ENCODE measurements at regions not wholly inside any gene's neighbourhood (a gene's known extent, or its start where the extent isn't known, plus 50 kb on each side); places are given as distances from the start of the nearest gene placed in this dataset.
"Not testable (repeated sequence)": the region's sequence is repeated elsewhere in the genome, so short reads cannot be mapped to it uniquely, and the experiment has no call there.

GRCh38 chr5:36395260-36395659, 93.6 kb upstream of the RANBP3L start:
- intact Hi-C loops (cut with DNase I; ENCODE audit: low total_unique reads), result loop anchor here (10.0 kb wide), 1 partner anchor 150 kb away; the partner anchor contains the start of gene NADK2
- no peak for TF ChIP-seq POLR2A (IDR thresholded peaks at IDR 0.05)
- TF ChIP-seq, protein P1, sequence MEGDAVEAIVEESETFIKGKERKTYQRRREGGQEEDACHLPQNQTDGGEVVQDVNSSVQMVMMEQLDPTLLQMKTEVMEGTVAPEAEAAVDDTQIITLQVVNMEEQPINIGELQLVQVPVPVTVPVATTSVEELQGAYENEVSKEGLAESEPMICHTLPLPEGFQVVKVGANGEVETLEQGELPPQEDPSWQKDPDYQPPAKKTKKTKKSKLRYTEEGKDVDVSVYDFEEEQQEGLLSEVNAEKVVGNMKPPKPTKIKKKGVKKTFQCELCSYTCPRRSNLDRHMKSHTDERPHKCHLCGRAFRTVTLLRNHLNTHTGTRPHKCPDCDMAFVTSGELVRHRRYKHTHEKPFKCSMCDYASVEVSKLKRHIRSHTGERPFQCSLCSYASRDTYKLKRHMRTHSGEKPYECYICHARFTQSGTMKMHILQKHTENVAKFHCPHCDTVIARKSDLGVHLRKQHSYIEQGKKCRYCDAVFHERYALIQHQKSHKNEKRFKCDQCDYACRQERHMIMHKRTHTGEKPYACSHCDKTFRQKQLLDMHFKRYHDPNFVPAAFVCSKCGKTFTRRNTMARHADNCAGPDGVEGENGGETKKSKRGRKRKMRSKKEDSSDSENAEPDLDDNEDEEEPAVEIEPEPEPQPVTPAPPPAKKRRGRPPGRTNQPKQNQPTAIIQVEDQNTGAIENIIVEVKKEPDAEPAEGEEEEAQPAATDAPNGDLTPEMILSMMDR (IDR thresholded peaks at IDR 0.05 in 4 of 5, conservative IDR thresholded peaks at IDR 0.05 in 1 of 5), result no peak

DNA sequence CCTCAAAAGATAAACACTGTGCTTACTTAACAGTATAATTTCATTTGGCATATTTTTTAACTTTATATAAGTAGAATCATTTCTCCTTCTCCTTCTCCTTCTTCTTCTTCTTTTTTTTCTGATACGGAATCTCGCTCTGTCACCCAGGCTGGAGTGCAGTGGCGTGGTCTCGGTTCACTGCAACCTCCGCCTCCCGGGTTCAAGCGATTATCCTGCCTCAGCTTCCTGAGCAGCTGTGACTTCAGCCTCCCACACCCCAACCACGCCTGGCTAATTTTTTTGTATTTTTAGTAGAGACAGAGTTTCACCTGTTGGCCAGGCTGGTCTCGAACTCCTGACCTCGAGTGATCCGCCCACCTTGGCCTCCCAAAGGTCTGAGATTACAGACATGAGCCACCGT, 94.2 kb upstream of the RANBP3L start:
- H3K4me3 ChIP-seq, H3K4me1 ChIP-seq, H3K9me3 ChIP-seq, H3K27ac ChIP-seq, ATAC-seq, DNase-seq, H3K36me3 ChIP-seq, H3K27me3 ChIP-seq: not testable (repeated sequence)
- intact Hi-C loops (cut with DNase I; ENCODE audit: low total_unique reads) (loop anchor here (10.0 kb wide), 1 partner anchor 151 kb away; the partner anchor contains the start of gene NADK2), in situ Hi-C loops (cut with MboI; ENCODE audit: low sequenced_read_pairs in 4 of 4) (loop anchor here in 1 of 4 donors (10.0 kb wide), 1 partner anchor 131 kb away; no protein-coding TSS in a partner anchor)

More at GRCh38 chr5:36395260-36395659, 93.6 kb upstream of the RANBP3L start:
- Histone ChIP-seq H3K27ac (no peak overlapping the region), H3K4me3 (no peak overlapping the region), H3K36me3 (no peaks in the 10 kb centered on the region), H3K9me3 (no peaks in the 10 kb centered on the region), H3K27me3 (no peaks in the 10 kb centered on the region), H3K4me1 (no peaks in the 10 kb centered on the region)
- ATAC-seq, result no peak
- DNase-seq, result no peak
- in situ Hi-C loops (cut with MboI; ENCODE audit: low sequenced_read_pairs in 4 of 4), result loop anchor here in 1 of 4 donors (10.0 kb wide), 1 partner anchor 130 kb away; no protein-coding TSS in a partner anchor

- no peak for DNase-seq
- in situ Hi-C loops (cut with MboI; ENCODE audit: low sequenced_read_pairs in 4 of 4), result loop anchor here in 1 of 4 donors (10.0 kb wide), 1 partner anchor 132 kb away; no protein-coding TSS in a partner anchor
- no peak for ATAC-seq
These were observed 94.9 kb upstream of the RANBP3L start for GRCh38 chr5:36396640-36397039.

GRCh38 chr5:36397901-36398536, 96.3 kb upstream of the RANBP3L start:
- DNase-seq (no peak), ATAC-seq (no peak)
- Histone ChIP-seq H3K27ac (no peak overlapping the region), H3K4me1 (no peaks in the 10 kb centered on the region), H3K4me3 (no peak overlapping the region), H3K9me3 (no peaks in the 10 kb centered on the region), H3K27me3 (no peaks in the 10 kb centered on the region), H3K36me3 (no peaks in the 10 kb centered on the region)
- intact Hi-C loops (cut with DNase I; ENCODE audit: low total_unique reads), result loop anchor here (10.0 kb wide), 1 partner anchor 153 kb away; the partner anchor contains the start of gene NADK2
- in situ Hi-C loops (cut with MboI; ENCODE audit: low sequenced_read_pairs in 4 of 4), result loop anchor here in 1 of 4 donors (10.0 kb wide), 1 partner anchor 133 kb away; no protein-coding TSS in a partner anchor
- TF ChIP-seq POLR2A (IDR thresholded peaks at IDR 0.05), result no peak
- TF ChIP-seq, protein P1 (IDR thresholded peaks at IDR 0.05 in 4 of 5, conservative IDR thresholded peaks at IDR 0.05 in 1 of 5), result no peak

More at GRCh38 chr5:36396640-36397039, 94.9 kb upstream of the RANBP3L start:
- no peaks in the 10 kb centered on the region for H3K9me3 ChIP-seq
- H3K4me3 ChIP-seq, result no peak overlapping the region
- no peaks in the 10 kb centered on the region for H3K27me3 ChIP-seq
- TF ChIP-seq, protein P1 (IDR thresholded peaks at IDR 0.05 in 4 of 5, conservative IDR thresholded peaks at IDR 0.05 in 1 of 5), result no peak
- TF ChIP-seq POLR2A (IDR thresholded peaks at IDR 0.05), result no peak
- H3K4me1 ChIP-seq, result no peaks in the 10 kb centered on the region
- intact Hi-C loops (cut with DNase I; ENCODE audit: low total_unique reads), result loop anchor here (10.0 kb wide), 1 partner anchor 152 kb away; the partner anchor contains the start of gene NADK2
- no peak overlapping the region for H3K27ac ChIP-seq
- H3K36me3 ChIP-seq, result no peaks in the 10 kb centered on the region

- DNase-seq (no peak), ATAC-seq (no peak)
- in situ Hi-C loops (cut with MboI; ENCODE audit: low sequenced_read_pairs in 4 of 4), result loop anchor here in 1 of 4 donors (10.0 kb wide), 1 partner anchor 138 kb away; no protein-coding TSS in a partner anchor
- no peak overlapping the region for H3K27ac ChIP-seq
- no peaks in the 10 kb centered on the region for H3K9me3 ChIP-seq
- H3K4me1 ChIP-seq, result no peaks in the 10 kb centered on the region
- intact Hi-C loops (cut with DNase I; ENCODE audit: low total_unique reads), result no loop called here
- H3K4me3 ChIP-seq, result no peak overlapping the region
- TF ChIP-seq, protein P1 (IDR thresholded peaks at IDR 0.05 in 4 of 5, conservative IDR thresholded peaks at IDR 0.05 in 1 of 5), result no peak
- no peak for TF ChIP-seq POLR2A (IDR thresholded peaks at IDR 0.05)
- no peaks in the 10 kb centered on the region for H3K27me3 ChIP-seq
- H3K36me3 ChIP-seq, result no peaks in the 10 kb centered on the region
These were observed 100.8 kb upstream of the RANBP3L start for GRCh38 chr5:36402512-36402906.
